ENCODE measurements at regions not wholly inside any gene's neighbourhood (a gene's known extent, or its start where the extent isn't known, plus 50 kb on each side); places are given as distances from the start of the nearest gene placed in this dataset.

DNA sequence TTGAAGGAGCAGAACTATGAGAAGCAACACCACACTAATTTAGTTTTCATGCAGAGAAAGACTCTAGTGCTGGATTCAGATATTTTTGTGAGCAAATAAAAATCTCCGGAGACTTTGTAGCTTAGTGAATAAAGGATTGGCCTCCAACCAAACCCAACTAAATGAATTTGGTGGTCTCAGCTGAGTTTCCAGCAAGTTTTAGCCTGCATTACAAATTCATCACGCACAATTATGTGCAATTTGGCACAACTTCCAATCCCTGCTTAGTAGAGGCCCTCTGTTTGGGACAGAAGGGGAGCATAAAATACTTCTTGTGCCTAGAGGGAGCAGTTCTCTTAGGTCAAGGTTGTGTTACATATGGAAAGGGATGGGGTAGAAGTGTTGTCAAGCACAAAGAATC, 112.3 kb upstream of the ADAMTSL1 start:
- no peak overlapping the region for H3K27ac Mint-ChIP-seq
- ATAC-seq (ENCODE audit: low read depth), result no peak

DNA sequence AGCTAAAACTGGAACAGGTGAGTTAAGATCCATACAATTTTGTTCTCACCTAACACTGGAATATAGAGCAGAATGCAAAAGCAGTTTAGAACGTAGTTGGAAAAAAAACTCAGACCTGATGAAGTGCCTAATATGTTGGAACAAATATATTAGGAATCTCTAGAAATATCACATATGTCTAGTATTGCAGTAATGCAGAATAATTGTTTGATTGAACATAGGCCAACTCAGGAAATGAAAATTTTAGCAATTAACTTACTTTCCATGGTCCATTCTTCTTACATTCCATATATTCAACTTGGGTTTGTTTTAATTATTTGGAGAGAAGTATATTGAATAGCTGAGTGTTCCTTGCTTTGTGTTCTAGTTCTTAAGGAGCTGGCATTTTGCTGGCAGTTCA, 111.8 kb upstream of the ADAMTSL1 start:
- Mint-ChIP-seq H3K4me1 (no peaks in the 10 kb centered on the region), H3K9me3 (peaks cover 3% of the 10 kb centered on the region), H3K27me3 (no peaks in the 10 kb centered on the region), H3K4me3 (no peak overlapping the region), H3K27ac (no peak overlapping the region), H3K36me3 (no peaks in the 10 kb centered on the region)
- DNase-seq (ENCODE audit: low spot score in 2 of 2) (no peak), ATAC-seq (ENCODE audit: low read depth) (no peak)

More for the DNA sequence above, 112.3 kb upstream of the ADAMTSL1 start:
- Mint-ChIP-seq H3K4me3 (no peak overlapping the region), H3K27me3 (no peaks in the 10 kb centered on the region), H3K4me1 (no peaks in the 10 kb centered on the region), H3K36me3 (no peaks in the 10 kb centered on the region), H3K9me3 (peaks cover 1% of the 10 kb centered on the region)
- DNase-seq (ENCODE audit: low spot score in 2 of 2), result no peak

DNA sequence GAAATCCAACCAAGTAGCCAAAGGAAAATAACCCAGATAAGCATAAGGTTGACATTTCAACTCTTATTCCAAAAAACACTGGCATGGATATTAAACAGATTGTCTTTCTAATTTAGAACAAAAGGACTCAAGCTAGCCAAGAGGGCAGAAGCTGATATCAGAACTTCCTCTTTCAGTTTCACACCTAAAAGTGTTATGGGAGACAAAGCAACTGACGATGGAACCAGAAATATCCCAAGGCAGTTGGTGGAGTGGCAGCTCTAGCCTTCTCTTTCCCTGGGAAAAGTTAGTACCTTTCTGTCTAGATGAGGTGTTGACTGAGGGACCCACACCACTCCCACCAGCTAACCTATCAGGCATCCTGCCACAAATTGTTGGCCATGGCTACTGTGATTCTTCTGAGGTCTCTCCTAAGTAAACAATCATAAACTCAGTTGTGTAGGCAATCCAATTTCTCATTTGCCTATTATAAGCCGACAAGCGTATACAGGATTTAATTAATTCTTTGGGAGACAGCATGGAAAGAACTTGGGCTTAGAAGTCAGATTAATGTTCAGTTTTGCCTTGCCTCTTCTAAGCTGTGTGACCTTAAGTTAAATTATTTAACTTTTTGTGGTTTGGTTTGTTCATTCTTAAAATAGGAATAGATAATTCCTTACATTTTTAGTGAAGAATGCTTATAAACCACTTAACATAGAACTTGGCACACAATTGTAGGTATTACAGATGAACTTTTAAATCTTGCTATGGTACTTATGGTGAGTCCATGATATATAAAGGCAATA, 110.9 kb upstream of the ADAMTSL1 start:
- Mint-ChIP-seq H3K9me3 (peaks cover 3% of the 10 kb centered on the region), H3K36me3 (no peaks in the 10 kb centered on the region), H3K4me1 (no peaks in the 10 kb centered on the region), H3K4me3 (no peak overlapping the region), H3K27ac (no peak overlapping the region), H3K27me3 (no peaks in the 10 kb centered on the region)
- DNase-seq (ENCODE audit: low spot score in 2 of 2) (no peak), ATAC-seq (ENCODE audit: low read depth) (no peak)

DNA sequence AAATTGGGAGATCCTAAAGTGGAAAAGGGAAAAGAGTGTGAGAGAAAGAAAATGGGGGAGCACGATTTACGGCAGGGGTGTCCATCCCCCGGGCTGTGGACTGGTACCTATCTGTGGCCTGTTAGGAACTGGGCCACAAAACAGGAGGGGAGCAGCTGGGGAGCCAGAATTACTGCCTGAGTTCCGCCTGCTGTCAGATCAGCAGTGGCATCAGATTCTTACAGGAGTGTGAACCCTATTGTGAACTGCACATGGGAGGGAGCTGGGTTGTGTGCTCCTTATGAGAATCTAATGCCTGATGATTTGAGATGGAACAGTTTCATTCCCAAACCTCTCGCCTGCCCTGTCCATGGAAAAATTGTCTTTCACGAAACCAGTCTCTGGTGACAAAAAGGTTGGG, 108.3 kb upstream of the ADAMTSL1 start:
- Mint-ChIP-seq H3K27ac (no peak overlapping the region), H3K4me1 (no peaks in the 10 kb centered on the region), H3K4me3 (no peak overlapping the region), H3K27me3 (no peaks in the 10 kb centered on the region), H3K9me3 (peaks cover 3% of the 10 kb centered on the region), H3K36me3 (no peaks in the 10 kb centered on the region)
- ATAC-seq (ENCODE audit: low read depth) (no peak), DNase-seq (ENCODE audit: low spot score in 2 of 2) (no peak)

DNA sequence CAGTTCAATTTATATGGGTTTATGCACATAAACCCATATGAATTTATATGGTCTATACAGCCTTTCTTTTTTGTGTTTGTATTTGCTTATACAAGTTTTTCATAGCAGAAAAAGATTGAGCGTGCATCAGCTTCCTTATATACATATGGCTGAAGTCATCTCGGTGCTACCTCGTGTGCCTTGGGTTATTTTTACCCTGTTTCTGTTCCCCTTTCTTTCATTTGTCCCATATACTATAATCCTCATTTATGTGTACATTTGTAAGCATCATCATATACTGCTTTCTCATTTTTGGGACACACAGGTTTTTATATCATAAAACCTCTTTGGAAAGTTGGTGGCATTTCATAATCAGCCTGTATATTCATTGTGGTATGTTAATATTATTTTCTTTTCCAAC, 107.8 kb upstream of the ADAMTSL1 start:
- Mint-ChIP-seq H3K4me1 (no peaks in the 10 kb centered on the region), H3K36me3 (no peaks in the 10 kb centered on the region), H3K27ac (no peak overlapping the region)

DNA sequence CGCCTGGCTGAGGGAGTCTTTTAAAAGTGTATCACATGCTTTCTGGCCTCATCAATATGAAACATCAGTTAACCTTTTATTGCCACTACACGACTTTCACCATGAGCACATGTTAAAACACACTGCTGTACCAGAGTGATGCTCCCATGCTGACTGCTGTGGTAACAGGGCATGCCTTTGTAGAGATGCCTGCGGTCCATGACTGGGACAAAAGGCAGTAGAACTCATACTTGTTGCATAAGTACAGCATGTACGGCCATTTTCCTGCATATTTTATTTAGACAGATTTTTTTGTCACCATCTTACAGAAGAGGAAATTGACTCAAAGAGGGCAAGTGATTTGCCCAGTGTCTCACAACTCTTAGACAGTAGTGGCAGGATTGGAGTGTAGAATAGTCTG, 105.7 kb upstream of the ADAMTSL1 start:
- Mint-ChIP-seq H3K36me3 (no peaks in the 10 kb centered on the region), H3K27me3 (no peaks in the 10 kb centered on the region), H3K4me3 (no peak overlapping the region), H3K4me1 (no peaks in the 10 kb centered on the region), H3K27ac (no peak overlapping the region), H3K9me3 (peaks cover 3% of the 10 kb centered on the region)
- DNase-seq (ENCODE audit: low spot score in 2 of 2) (no peak), ATAC-seq (ENCODE audit: low read depth) (no peak)

More for the DNA sequence above, 107.8 kb upstream of the ADAMTSL1 start:
- DNase-seq (ENCODE audit: low spot score in 2 of 2) (no peak), ATAC-seq (ENCODE audit: low read depth) (no peak)
- Mint-ChIP-seq H3K27me3 (no peaks in the 10 kb centered on the region), H3K4me3 (no peak overlapping the region), H3K9me3 (peaks cover 3% of the 10 kb centered on the region)

DNA sequence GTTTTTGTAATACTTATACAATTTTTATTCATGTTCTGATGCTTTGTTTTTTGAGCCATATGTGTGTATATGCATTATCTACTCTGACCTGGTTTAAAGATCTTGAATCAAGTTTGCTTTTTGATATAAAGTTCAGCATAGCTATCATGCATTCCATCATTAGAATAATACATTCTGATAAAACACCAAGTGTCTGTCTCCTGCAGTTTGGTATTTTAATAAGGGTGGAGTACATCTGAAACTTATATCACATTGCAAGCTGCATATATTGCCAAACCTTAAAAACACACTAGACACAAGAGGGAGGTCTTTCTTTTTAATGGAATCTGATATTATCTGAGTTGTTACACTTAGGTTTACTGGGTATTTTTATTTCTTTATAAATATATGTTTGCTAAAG, 102.8 kb upstream of the ADAMTSL1 start:
- Mint-ChIP-seq H3K4me3 (no peak overlapping the region), H3K27ac (no peak overlapping the region), H3K36me3 (no peaks in the 10 kb centered on the region), H3K27me3 (no peaks in the 10 kb centered on the region), H3K9me3 (peaks cover 2% of the 10 kb centered on the region), H3K4me1 (no peaks in the 10 kb centered on the region)
- DNase-seq (ENCODE audit: low spot score in 2 of 2), result no peak
- no peak for ATAC-seq (ENCODE audit: low read depth)

DNA sequence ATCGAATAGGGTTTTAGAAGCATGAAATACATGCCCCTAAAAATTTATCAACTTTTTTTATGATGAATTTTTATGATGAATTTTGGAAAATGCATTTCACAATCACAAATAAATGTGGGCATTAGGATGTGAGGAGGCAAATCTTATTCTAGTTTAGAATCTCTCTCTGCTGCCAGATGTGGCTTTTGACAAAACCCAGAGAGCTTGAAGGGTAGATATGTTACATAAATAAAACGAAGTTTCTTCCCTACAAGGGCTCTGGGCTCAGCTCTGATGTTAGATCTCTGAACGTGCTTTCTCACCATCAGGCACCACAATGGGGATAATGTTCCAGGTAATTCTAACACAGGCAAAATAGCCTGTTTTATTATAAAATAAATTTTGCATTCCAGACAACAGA, 102.3 kb upstream of the ADAMTSL1 start:
- H3K27me3 Mint-ChIP-seq, result no peaks in the 10 kb centered on the region
- H3K36me3 Mint-ChIP-seq, result no peaks in the 10 kb centered on the region
- ATAC-seq (ENCODE audit: low read depth) (no peak), DNase-seq (ENCODE audit: low spot score in 2 of 2) (no peak)
- peaks cover 2% of the 10 kb centered on the region for H3K9me3 Mint-ChIP-seq
- H3K4me1 Mint-ChIP-seq, result no peaks in the 10 kb centered on the region
- no peak overlapping the region for H3K4me3 Mint-ChIP-seq
- H3K27ac Mint-ChIP-seq, result no peak overlapping the region

DNA sequence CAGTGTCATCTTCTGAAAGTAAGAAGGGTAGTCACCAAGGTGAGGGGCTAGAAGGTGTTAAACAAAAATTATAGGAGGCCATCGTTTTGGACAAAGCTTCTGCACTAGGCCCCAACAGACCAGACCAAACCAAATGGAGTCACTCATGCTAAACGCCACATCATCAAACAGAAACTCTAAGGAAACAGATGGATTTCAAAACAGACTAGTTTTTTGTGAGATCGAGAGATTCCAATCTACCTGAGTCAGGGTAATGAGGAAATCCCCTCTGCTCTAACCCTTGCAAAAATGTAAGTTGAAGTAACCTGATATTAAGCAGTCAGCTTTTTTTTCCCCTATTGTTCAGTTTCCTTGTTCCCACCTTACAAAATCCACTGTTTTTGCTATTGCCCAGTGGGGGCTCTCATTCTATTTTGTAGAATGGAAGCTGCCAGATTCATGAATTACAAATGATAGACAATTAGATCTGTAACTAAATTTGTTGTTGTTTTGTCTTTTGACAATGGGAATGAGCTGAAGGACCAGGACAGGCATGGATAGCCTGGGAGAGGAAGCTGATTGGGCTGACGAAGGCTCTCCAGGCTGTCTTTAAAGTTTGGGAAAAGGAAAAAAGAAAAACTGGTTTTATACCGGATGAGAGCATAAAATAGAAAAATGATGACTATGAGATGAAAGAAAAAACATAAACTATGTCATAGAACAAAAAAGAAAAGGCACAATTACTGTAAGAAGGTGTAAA, 94.7 kb upstream of the ADAMTSL1 start:
- no peak overlapping the region for H3K4me3 Mint-ChIP-seq
- DNase-seq (ENCODE audit: low spot score in 2 of 2), result no peak
- no peak overlapping the region for H3K27ac Mint-ChIP-seq
- no peaks in the 10 kb centered on the region for H3K36me3 Mint-ChIP-seq
- H3K4me1 Mint-ChIP-seq, result no peaks in the 10 kb centered on the region
- H3K9me3 Mint-ChIP-seq, result peaks cover 4% of the 10 kb centered on the region
- no peak for ATAC-seq (ENCODE audit: low read depth)
- no peaks in the 10 kb centered on the region for H3K27me3 Mint-ChIP-seq

DNA sequence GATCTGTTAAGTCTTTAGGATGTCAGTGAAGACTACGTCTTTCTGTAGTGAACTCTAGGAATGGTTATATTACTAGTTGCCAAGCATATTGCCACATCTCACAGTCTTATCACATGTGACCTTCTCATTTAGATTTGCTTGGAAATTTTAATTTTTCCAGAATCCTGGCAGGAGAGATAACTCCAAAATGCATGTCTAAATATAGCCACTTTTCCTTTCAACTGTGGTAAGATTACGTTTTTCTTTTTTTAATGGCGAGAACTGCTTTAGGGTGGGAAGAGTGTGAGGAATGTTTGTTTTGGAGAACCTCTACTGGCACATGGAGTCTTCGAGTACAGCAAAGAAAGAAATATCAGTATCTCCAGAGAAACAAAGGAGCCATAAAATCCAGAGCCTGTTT, 91.7 kb upstream of the ADAMTSL1 start:
- DNase-seq (ENCODE audit: low spot score in 2 of 2) (no peak), ATAC-seq (ENCODE audit: low read depth) (no peak)
- no peak overlapping the region for H3K4me3 Mint-ChIP-seq
- peaks cover 3% of the 10 kb centered on the region for H3K9me3 Mint-ChIP-seq
- H3K27me3 Mint-ChIP-seq, result no peaks in the 10 kb centered on the region
- no peaks in the 10 kb centered on the region for H3K36me3 Mint-ChIP-seq
- H3K27ac Mint-ChIP-seq, result no peak overlapping the region
- no peaks in the 10 kb centered on the region for H3K4me1 Mint-ChIP-seq

DNA sequence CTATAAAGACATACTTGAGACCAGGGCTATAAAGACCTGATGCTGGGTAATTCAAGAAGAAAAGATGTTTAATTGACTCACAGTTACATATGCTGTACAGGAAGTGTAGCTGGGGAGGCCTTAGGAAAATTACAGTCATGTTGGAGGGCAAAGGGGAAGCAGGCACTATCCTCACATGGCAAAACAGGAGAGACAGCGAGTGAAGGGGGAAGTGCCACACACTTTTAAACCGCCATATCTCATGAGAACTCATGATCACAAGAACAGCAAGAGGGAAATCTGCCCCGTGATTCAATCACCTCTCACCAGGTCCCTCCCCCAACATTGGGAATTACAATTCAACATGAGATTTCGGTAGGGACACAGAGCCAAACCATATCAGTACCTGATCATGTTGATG, 89.9 kb upstream of the ADAMTSL1 start:
- H3K9me3 Mint-ChIP-seq, result no peaks in the 10 kb centered on the region
- no peaks in the 10 kb centered on the region for H3K36me3 Mint-ChIP-seq
- no peak for DNase-seq (ENCODE audit: low spot score in 2 of 2)
- H3K4me3 Mint-ChIP-seq, result no peak overlapping the region
- H3K27me3 Mint-ChIP-seq, result no peaks in the 10 kb centered on the region
- H3K4me1 Mint-ChIP-seq, result no peaks in the 10 kb centered on the region
- ATAC-seq (ENCODE audit: low read depth), result no peak
- H3K27ac Mint-ChIP-seq, result no peak overlapping the region

DNA sequence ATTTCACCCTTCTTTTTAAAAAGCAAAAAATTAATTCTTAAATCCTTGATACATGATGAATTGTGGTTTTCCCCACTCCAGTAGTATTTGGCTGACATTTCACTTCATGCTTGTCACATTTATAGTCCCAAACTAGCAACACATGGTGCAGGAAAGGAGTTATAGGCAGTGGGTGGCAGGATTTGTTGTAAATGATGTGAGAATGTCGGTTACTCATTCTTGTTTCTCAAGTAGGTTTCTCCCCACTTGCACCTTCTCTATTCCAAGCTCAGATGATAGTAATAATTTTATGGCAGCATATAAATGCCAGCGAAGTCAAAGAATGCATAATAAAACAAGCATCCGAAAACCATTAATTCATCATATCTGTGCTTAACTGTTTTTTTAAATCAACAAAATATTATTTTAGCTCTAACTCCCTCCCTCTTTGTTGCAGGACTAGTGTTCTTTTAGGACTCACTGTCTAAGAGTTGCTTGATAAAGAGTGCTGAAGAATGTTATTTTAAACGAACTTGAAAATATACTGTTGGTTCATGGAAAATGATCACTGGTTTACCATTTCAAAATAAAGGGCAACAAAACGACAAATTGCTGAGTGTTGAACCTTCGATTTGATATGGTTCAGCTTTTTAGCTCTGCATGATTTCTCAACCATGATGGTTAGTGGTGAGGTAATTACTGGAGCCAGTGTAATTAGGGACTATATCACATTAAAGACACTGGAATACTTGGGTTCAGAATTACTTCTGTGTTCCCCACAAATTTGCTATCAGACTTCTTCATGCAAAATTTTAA, 88.1 kb upstream of the ADAMTSL1 start:
- no peak for DNase-seq (ENCODE audit: low spot score in 2 of 2)
- Mint-ChIP-seq H3K27me3 (no peaks in the 10 kb centered on the region), H3K27ac (no peak overlapping the region), H3K9me3 (no peaks in the 10 kb centered on the region), H3K4me1 (no peaks in the 10 kb centered on the region), H3K4me3 (no peak overlapping the region), H3K36me3 (no peaks in the 10 kb centered on the region)
- ATAC-seq (ENCODE audit: low read depth), result no peak

DNA sequence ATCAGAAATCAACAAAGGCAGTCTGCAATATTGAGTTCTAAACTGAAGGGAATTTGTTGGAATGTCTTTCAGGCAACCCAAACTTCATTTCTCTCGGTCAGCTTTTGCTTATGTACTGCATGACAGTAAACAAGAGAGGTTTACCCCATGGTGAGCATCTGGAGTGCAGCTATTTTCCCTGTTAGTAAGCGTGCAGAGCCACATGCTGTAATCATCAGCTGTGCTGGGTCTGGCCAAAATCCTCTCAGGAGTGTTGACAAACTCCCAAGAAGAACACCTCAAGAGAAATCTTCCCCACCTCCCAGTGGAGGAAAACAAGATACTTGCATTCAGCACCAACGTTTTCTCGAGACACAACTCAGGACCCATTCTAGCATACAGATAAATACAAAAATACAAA, 83.6 kb upstream of the ADAMTSL1 start:
- Mint-ChIP-seq H3K36me3 (no peaks in the 10 kb centered on the region), H3K4me1 (no peaks in the 10 kb centered on the region), H3K27ac (no peak overlapping the region), H3K4me3 (no peak overlapping the region), H3K27me3 (no peaks in the 10 kb centered on the region), H3K9me3 (no peaks in the 10 kb centered on the region)
- DNase-seq (ENCODE audit: low spot score in 2 of 2), result no peak
- no peak for ATAC-seq (ENCODE audit: low read depth)

Data from memory B cell (primary cell).